PC-9 (cell line): ENCODE measurements at regions not wholly inside any gene's neighbourhood (a gene's known extent, or its start where the extent isn't known, plus 50 kb on each side); places are given as distances from the start of the nearest gene placed in this dataset.

Experiments
- BruUV-seq: library from RNA; stranded (reverse); fragments of 400-500 nt; replicated peaks from 2 replicates; lab custom pipeline; 2021; lab: Mats Ljungman, UMichigan
- CTCF ChIA-PET: fragments of 300-600 bp; sonication (Branson Sonifier 250); formaldehyde crosslinking; loops from one replicate; lab custom pipeline; 2022; ENCODE audit warnings: antibody characterized with exemption; lab: Charles Lee
- POLR2A ChIA-PET: fragments of 300-600 bp; sonication (Branson Sonifier 250); formaldehyde crosslinking; loops from one replicate; lab custom pipeline; 2022; ENCODE audit warnings: antibody characterized with exemption; ENCODE audit not compliant: unreplicated experiment; lab: Charles Lee
- DNase-seq, 2 experiments: peaks; one replicate each; pipeline versions ENCODE4 v3.0.0 to v3.0.0-alpha.2; 2015 to 2022; ENCODE audit warnings: mixed read lengths in 1 of 2
- H2AFZ ChIP-seq: fragments of 200-600 bp; sonication (generic); 2 replicates; pipeline ENCODE4 v1.8.1; 2017; ENCODE audit warnings: antibody characterized with exemption
- H3F3A ChIP-seq: fragments of 200-600 bp; sonication (generic); 2 replicates; pipeline ENCODE4 v1.8.1; 2017; ENCODE audit warnings: antibody characterized with exemption, mild to moderate bottlenecking, low read depth; ENCODE audit not compliant: insufficient read depth
- H3K27ac ChIP-seq: fragments of 200-600 bp; sonication (generic); 2 replicates; pipeline ENCODE4 v1.6.1; 2016; ENCODE audit warnings: mixed run types
- H3K27me3 ChIP-seq: fragments of 200-600 bp; sonication (generic); 2 replicates; pipeline ENCODE4 v1.6.1; 2016; ENCODE audit warnings: low read depth, mixed run types; ENCODE audit not compliant: insufficient read depth
- H3K36me3 ChIP-seq: fragments of 200-600 bp; sonication (generic); 2 replicates; pipeline ENCODE4 v1.6.1; 2016; ENCODE audit warnings: low read depth, mixed run types
- H3K4me1 ChIP-seq: fragments of 200-600 bp; sonication (generic); replicated peaks from 2 replicates; pipeline ENCODE4 v1.6.1; 2016; ENCODE audit warnings: mixed run types; ENCODE audit not compliant: insufficient read depth
- H3K4me2 ChIP-seq: fragments of 200-600 bp; sonication (generic); 2 replicates; pipeline ENCODE4 v1.6.1; 2017; ENCODE audit warnings: mixed run types
- H3K4me3 ChIP-seq: fragments of 200-600 bp; sonication (generic); 2 replicates; pipeline ENCODE4 v1.6.1; 2016; ENCODE audit warnings: mixed run types
- H3K79me2 ChIP-seq: fragments of 200-600 bp; sonication (generic); 2 replicates; pipeline ENCODE4 v1.6.1; 2017; ENCODE audit warnings: low read depth, mixed run types
- H3K9me2 ChIP-seq: fragments of 200-600 bp; sonication (generic); 2 replicates; pipeline ENCODE4 v1.8.1; 2017; ENCODE audit warnings: mild to moderate bottlenecking; ENCODE audit not compliant: insufficient read depth
- H3K9me3 ChIP-seq: fragments of 200-600 bp; sonication (generic); 2 replicates; pipeline ENCODE4 v1.8.1; 2016; ENCODE audit warnings: low read depth; ENCODE audit not compliant: insufficient read depth
- H4K20me1 ChIP-seq: fragments of 200-600 bp; sonication (generic); 2 replicates; pipeline ENCODE4 v1.8.1; 2017; ENCODE audit not compliant: insufficient read depth
- EZH2 ChIP-seq: fragments of 200-600 bp; sonication (generic); IDR thresholded peaks from 2 replicates; pipeline ENCODE4 v1.8.0; 2017; ENCODE audit warnings: antibody characterized with exemption, low read depth
- intact Hi-C: fragments of 100-400 bp; cut with micrococcal nuclease; formaldehyde crosslinking; loops from one replicate; pipeline ENCODE4 v1.10.0; 2022; ENCODE audit not compliant: unreplicated experiment
- TF ChIP-seq, protein P1 (sequence below): fragments of 200-600 bp; sonication (generic); conservative IDR thresholded peaks from 2 replicates; pipeline ENCODE4 v1.6.1; 2017; ENCODE audit warnings: mixed run types, antibody characterized with exemption, mild to moderate bottlenecking, moderate library complexity

DNA sequence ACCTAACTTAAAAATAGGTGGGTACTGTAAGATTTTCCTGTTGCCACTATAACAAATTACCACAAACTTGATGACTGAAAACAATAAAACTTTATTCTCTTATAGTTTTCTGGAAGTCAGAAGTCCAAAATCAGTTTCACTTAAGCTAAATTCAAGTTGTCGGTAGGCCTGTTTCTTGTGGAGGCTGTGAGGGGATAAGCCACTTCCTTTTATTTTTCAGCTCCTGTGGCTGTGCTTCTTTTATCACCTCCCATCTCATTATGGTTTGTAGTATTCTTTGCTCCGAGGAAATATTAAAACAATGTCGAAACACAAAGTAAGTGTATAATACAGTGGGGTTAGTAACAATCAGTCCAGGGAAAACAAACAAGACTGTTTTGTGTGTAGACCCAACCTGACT lies 610.5 kb upstream of the TECRL start:
- no TSS peak for BruUV-seq
- Histone ChIP-seq H3K4me3 (no peak overlapping the region), H2AFZ (no peak overlapping the region), H3K4me2 (no peak overlapping the region), H3K9me2 (no peaks in the 10 kb centered on the region), H3F3A (no peaks in the 10 kb centered on the region), H3K27me3 (no peaks in the 10 kb centered on the region), H3K79me2 (no peaks in the 10 kb centered on the region), H3K27ac (no peak overlapping the region), H3K36me3 (no peaks in the 10 kb centered on the region), H3K4me1 (no peaks in the 10 kb centered on the region), H3K9me3 (no peaks in the 10 kb centered on the region), H4K20me1 (no peaks in the 10 kb centered on the region)
- no peak for TF ChIP-seq EZH2
- POLR2A ChIA-PET: no interaction called here
- no peak for DNase-seq
- intact Hi-C loops: no loop called here
- CTCF ChIA-PET: no interaction called here

DNA sequence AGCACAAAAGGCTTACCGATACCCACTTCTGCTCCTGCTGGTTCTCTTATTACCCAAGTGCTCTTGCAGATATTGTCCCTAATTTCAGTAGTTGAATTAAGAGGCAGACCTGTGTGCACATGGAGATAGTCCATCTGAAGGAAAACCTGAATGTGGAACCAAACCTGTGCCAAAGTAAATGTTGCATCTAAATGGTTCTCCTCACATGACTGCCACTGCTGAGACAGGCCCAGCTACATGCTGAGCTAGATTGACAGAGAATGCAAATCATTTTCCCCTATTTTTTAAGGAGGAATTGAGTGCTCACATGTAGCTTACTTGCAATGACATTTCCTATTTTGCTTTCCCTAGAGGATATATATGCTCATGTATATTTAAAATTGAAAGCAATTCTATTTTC lies 609.1 kb upstream of the TECRL start:
- no peak for DNase-seq
- no peak overlapping the region for H3K4me2 ChIP-seq
- BruUV-seq: no TSS peak
- no peaks in the 10 kb centered on the region for H3K9me3 ChIP-seq
- no peak overlapping the region for H3K27ac ChIP-seq
- H3K9me2 ChIP-seq: no peaks in the 10 kb centered on the region
- POLR2A ChIA-PET: no interaction called here
- no peaks in the 10 kb centered on the region for H3K79me2 ChIP-seq
- H3K4me1 ChIP-seq: no peaks in the 10 kb centered on the region
- intact Hi-C loops: no loop called here
- H2AFZ ChIP-seq: no peak overlapping the region
- no peaks in the 10 kb centered on the region for H3F3A ChIP-seq
- no peaks in the 10 kb centered on the region for H3K36me3 ChIP-seq
- no peak overlapping the region for H3K4me3 ChIP-seq
- no peaks in the 10 kb centered on the region for H3K27me3 ChIP-seq
- CTCF ChIA-PET: no interaction called here
- TF ChIP-seq EZH2: no peak
- TF ChIP-seq, protein P1, sequence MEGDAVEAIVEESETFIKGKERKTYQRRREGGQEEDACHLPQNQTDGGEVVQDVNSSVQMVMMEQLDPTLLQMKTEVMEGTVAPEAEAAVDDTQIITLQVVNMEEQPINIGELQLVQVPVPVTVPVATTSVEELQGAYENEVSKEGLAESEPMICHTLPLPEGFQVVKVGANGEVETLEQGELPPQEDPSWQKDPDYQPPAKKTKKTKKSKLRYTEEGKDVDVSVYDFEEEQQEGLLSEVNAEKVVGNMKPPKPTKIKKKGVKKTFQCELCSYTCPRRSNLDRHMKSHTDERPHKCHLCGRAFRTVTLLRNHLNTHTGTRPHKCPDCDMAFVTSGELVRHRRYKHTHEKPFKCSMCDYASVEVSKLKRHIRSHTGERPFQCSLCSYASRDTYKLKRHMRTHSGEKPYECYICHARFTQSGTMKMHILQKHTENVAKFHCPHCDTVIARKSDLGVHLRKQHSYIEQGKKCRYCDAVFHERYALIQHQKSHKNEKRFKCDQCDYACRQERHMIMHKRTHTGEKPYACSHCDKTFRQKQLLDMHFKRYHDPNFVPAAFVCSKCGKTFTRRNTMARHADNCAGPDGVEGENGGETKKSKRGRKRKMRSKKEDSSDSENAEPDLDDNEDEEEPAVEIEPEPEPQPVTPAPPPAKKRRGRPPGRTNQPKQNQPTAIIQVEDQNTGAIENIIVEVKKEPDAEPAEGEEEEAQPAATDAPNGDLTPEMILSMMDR: no peak
- no peaks in the 10 kb centered on the region for H4K20me1 ChIP-seq

DNA sequence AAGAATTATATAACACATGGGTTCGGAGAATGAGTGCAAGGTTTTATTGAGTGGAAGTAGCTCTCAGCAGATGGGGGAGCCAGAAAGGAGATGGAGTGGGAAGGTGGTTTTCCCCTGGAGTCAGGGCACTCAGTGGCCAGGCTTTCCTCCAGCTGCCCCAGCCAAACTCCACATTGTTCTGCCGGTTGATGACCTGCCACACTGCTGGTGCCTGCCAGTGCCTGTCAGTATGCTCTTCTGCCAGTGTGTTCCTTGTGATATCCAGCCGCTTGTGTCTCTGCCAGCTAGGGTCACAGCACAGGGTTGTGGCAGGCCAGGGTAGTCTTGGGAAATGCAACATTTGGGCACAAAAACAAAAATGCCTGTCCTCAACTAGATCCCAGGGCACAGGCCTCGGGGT lies 604.8 kb upstream of the TECRL start:
- no peak overlapping the region for H3K27ac ChIP-seq
- no peaks in the 10 kb centered on the region for H3K36me3 ChIP-seq
- no peaks in the 10 kb centered on the region for H3K79me2 ChIP-seq
- ChIA-PET CTCF (no interaction called here), POLR2A (no interaction called here)
- DNase-seq: no peak
- no peaks in the 10 kb centered on the region for H3K27me3 ChIP-seq
- no peak overlapping the region for H3K4me3 ChIP-seq
- H3K4me1 ChIP-seq: no peaks in the 10 kb centered on the region
- H2AFZ ChIP-seq: no peak overlapping the region
- H3K4me2 ChIP-seq: no peak overlapping the region
- no peaks in the 10 kb centered on the region for H4K20me1 ChIP-seq
- no peaks in the 10 kb centered on the region for H3K9me2 ChIP-seq
- no TSS peak for BruUV-seq
- H3K9me3 ChIP-seq: no peaks in the 10 kb centered on the region
- intact Hi-C loops: no loop called here
- TF ChIP-seq, protein P1: no peak
- no peak for TF ChIP-seq EZH2
- no peaks in the 10 kb centered on the region for H3F3A ChIP-seq

DNA sequence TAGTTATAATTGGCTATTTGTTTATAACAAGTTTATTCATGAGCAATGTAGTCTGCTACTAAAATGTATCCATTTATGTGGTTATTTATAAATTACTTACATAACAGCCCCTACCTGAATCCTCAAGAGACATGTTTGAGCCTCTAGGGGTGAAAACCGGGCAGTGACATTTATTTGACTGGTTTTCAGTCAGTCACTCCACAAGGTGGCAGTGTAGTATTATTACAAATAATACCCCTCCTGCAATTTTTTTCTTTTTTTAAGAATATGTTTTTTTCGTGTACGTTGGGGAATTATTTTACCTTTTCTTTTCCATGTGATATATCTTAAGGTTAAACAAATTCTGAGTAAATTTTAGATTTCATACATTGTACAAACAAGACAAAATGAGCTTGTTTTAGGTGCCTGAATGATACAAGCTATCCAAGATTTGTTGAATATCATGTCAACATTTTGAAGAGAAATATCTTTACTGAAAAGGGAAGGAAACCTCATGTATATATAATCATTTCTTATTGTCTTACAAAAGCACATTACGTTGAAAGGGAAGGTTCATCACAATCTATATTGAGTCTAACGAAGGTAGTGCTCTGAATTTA lies 598.7 kb upstream of the TECRL start:
- no TSS peak for BruUV-seq
- no peak overlapping the region for H3K4me2 ChIP-seq
- DNase-seq: peak in 1 of 2 experiments; percentile 4
- no peaks in the 10 kb centered on the region for H3K9me2 ChIP-seq
- no peaks in the 10 kb centered on the region for H3K36me3 ChIP-seq
- no peaks in the 10 kb centered on the region for H3K9me3 ChIP-seq
- H3F3A ChIP-seq: no peaks in the 10 kb centered on the region
- H4K20me1 ChIP-seq: no peaks in the 10 kb centered on the region
- POLR2A ChIA-PET: no interaction called here
- no peaks in the 10 kb centered on the region for H3K4me1 ChIP-seq
- no peak overlapping the region for H2AFZ ChIP-seq
- CTCF ChIA-PET: no interaction called here
- H3K27me3 ChIP-seq: no peaks in the 10 kb centered on the region
- no peak overlapping the region for H3K4me3 ChIP-seq
- H3K79me2 ChIP-seq: no peaks in the 10 kb centered on the region
- TF ChIP-seq, protein P1: peak; percentile 60
- TF ChIP-seq EZH2: no peak
- intact Hi-C loops: no loop called here
- no peak overlapping the region for H3K27ac ChIP-seq
